HEK293 (cell line): ENCODE measurements at regions not wholly inside any gene's neighbourhood (a gene's known extent, or its start where the extent isn't known, plus 50 kb on each side); places are given as distances from the start of the nearest gene placed in this dataset.

Source experiments
- REPIN1 ChIP-seq: fragments of 450-650 bp; formaldehyde crosslinking; IDR thresholded peaks from 2 replicates; pipeline ENCODE4 v1.5.1; 2017; ENCODE audit warnings: missing biosample characterization, missing genetic modification characterization, low read depth
- YY1 ChIP-seq: fragments of 450-650 bp; formaldehyde crosslinking; IDR thresholded peaks from 2 replicates; pipeline ENCODE4 v1.5.1; 2018; ENCODE audit warnings: missing biosample characterization, missing genetic modification characterization
- ZNF398 ChIP-seq: fragments of 450-650 bp; formaldehyde crosslinking; IDR thresholded peaks from 2 replicates; pipeline ENCODE4 v1.5.1; 2017; ENCODE audit warnings: missing biosample characterization, missing genetic modification characterization
- ZNF549 ChIP-seq: fragments of 450-650 bp; IDR thresholded peaks from 2 replicates; pipeline ENCODE4 v1.5.1; 2018; ENCODE audit warnings: missing biosample characterization, missing genetic modification characterization, mild to moderate bottlenecking, inconsistent platforms, moderate library complexity
- ZNF560 ChIP-seq: fragments of 450-650 bp; formaldehyde crosslinking; IDR thresholded peaks from 2 replicates; pipeline ENCODE4 v1.5.1; 2017; ENCODE audit warnings: missing biosample characterization, missing genetic modification characterization, borderline replicate concordance
- TF ChIP-seq, protein P1 (sequence below): fragments of 450-650 bp; formaldehyde crosslinking; IDR thresholded peaks from 2 replicates; pipeline ENCODE4 v1.5.1; 2016; ENCODE audit warnings: missing biosample characterization, missing genetic modification characterization

DNA sequence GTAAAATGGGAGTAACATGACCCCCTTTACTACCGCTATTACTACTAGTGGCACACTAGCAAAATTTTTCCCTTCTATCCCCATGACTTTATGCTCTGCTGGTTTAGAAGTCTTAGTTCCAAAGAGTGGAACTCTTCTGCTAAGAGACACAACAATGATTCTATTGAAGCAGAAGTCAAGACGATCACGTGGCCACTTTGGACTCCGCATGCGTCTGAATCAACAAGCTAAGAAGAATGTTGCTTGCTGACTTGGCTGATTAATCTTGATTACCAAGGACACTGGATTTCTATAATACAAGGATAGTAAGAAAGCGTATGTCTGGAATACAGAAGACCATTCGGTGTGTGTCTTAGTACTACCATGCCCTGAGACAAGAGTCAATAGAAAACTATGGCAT, 244.7 kb upstream of the BTBD3 start:
- TF ChIP-seq, protein P1, sequence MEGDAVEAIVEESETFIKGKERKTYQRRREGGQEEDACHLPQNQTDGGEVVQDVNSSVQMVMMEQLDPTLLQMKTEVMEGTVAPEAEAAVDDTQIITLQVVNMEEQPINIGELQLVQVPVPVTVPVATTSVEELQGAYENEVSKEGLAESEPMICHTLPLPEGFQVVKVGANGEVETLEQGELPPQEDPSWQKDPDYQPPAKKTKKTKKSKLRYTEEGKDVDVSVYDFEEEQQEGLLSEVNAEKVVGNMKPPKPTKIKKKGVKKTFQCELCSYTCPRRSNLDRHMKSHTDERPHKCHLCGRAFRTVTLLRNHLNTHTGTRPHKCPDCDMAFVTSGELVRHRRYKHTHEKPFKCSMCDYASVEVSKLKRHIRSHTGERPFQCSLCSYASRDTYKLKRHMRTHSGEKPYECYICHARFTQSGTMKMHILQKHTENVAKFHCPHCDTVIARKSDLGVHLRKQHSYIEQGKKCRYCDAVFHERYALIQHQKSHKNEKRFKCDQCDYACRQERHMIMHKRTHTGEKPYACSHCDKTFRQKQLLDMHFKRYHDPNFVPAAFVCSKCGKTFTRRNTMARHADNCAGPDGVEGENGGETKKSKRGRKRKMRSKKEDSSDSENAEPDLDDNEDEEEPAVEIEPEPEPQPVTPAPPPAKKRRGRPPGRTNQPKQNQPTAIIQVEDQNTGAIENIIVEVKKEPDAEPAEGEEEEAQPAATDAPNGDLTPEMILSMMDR: no peak
- TF ChIP-seq REPIN1 (tag by site-specific recombination): no peak
- no peak for TF ChIP-seq ZNF549 (tag by site-specific recombination)
- TF ChIP-seq ZNF560 (tag by site-specific recombination): no peak
- TF ChIP-seq YY1 (tag by site-specific recombination): no peak
- no peak for TF ChIP-seq ZNF398 (tag by site-specific recombination)
